Activated naive CD4-positive, alpha-beta T cell treated with anti-CD3 and anti-CD28 coated beads, Interleukin-2, amount 10 ng/mL, durations not matched to agents 7 days and 5 days (primary cell): ENCODE measurements at regions not wholly inside any gene's neighbourhood (a gene's known extent, or its start where the extent isn't known, plus 50 kb on each side); places are given as distances from the start of the nearest gene placed in this dataset.
"Not testable (repeated sequence)": the region's sequence is repeated elsewhere in the genome, so short reads cannot be mapped to it uniquely, and the experiment has no call there.

Source experiments
- CTCF ChIA-PET: fragments of 350-600 bp; sonication (Branson Sonifier 250); formaldehyde crosslinking; loops from one replicate; lab custom pipeline; 2021; ENCODE audit warnings: antibody characterized with exemption; lab: Charles Lee
- DNase-seq: peaks from one replicate; pipeline ENCODE4 v3.0.0-alpha.2; 2020
- H3K27ac Mint-ChIP-seq: one replicate; pipeline ENCODE4 v1.8.0; 2021; ENCODE audit warnings: mild to moderate bottlenecking, moderate library complexity, mixed read lengths
- H3K27me3 Mint-ChIP-seq: one replicate; pipeline ENCODE4 v1.8.0; 2021; ENCODE audit warnings: mild to moderate bottlenecking, mixed read lengths
- H3K36me3 Mint-ChIP-seq: one replicate; pipeline ENCODE4 v1.8.0; 2021; ENCODE audit warnings: mixed read lengths
- H3K4me1 Mint-ChIP-seq: one replicate; pipeline ENCODE4 v1.8.0; 2021; ENCODE audit warnings: mixed read lengths
- H3K4me3 Mint-ChIP-seq: one replicate; pipeline ENCODE4 v1.8.0; 2021; ENCODE audit warnings: mild to moderate bottlenecking, moderate library complexity, mixed read lengths
- H3K9me3 Mint-ChIP-seq: one replicate; pipeline ENCODE4 v1.8.0; 2021; ENCODE audit warnings: mixed read lengths

DNA sequence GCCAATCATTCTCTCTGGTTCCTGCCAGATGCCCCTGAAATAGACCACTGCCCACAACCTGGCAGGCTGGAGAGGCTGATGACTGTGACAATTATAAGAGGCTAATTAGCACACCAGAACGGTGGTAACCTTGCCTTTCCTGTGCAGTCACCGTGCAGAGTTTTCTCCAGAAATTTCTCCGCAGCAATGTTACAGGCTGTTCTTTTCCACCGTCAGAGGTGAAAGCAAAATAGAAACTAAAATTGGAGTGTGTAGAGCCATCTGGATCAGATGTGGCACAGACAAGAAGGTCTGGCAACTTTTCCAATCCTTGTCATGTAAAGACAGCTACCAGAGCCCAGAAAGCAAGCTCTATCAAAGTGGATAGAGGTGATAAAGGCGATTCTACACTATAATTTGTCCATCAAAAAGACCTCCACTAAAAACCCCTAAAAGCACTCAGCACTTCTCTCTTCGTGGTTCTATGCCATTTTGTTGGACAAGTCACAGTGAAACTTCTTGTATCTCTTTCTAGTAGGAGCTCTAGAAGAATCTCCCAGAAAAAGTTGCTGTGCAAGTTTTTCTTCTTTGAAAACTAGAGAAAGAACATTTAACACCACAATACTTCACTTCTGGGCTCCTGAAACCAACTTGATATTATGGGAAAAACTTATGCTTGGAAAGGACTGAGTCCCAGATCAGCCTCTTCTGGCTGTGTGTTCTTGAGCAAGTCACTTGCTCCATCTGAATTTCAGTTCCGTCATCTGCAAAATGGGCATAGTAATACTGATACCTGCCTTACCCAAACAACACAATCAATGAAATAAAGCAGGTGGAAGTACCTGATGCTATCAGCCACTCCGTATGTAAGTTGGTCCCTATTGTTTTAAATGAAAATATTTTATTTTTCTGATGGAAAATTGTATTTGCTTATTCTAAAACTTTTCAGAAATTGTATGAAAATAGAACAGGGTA is 295.6 kb upstream of the DLGAP1 start:
- CTCF ChIA-PET = no interaction called here
- no peak for DNase-seq
- no peaks in the 10 kb centered on the region for H3K4me1 Mint-ChIP-seq

GRCh38 chr18:4748975-4749374 is 293.9 kb upstream of the DLGAP1 start:
- CTCF ChIA-PET = no interaction called here
- no peak overlapping the region for H3K27ac Mint-ChIP-seq
- no peak overlapping the region for H3K4me3 Mint-ChIP-seq
- no peaks in the 10 kb centered on the region for H3K36me3 Mint-ChIP-seq
- H3K4me1 Mint-ChIP-seq = no peaks in the 10 kb centered on the region
- DNase-seq = no peak
- peaks cover 20% of the 10 kb centered on the region for H3K9me3 Mint-ChIP-seq
- no peaks in the 10 kb centered on the region for H3K27me3 Mint-ChIP-seq

More for the DNA sequence above, 295.6 kb upstream of the DLGAP1 start:
- Mint-ChIP-seq H3K27ac (no peak overlapping the region), H3K36me3 (no peaks in the 10 kb centered on the region), H3K9me3 (peaks cover 23% of the 10 kb centered on the region), H3K27me3 (no peaks in the 10 kb centered on the region), H3K4me3 (no peak overlapping the region)

- no peaks in the 10 kb centered on the region for H3K27me3 Mint-ChIP-seq
- DNase-seq = no peak
- H3K9me3 Mint-ChIP-seq = no peaks in the 10 kb centered on the region
- no peak overlapping the region for H3K27ac Mint-ChIP-seq
- H3K4me3 Mint-ChIP-seq = no peak overlapping the region
- no peaks in the 10 kb centered on the region for H3K4me1 Mint-ChIP-seq
- CTCF ChIA-PET = no interaction called here
- no peaks in the 10 kb centered on the region for H3K36me3 Mint-ChIP-seq
Observed at GRCh38 chr18:4734903-4735302, 279.8 kb upstream of the DLGAP1 start.

DNA sequence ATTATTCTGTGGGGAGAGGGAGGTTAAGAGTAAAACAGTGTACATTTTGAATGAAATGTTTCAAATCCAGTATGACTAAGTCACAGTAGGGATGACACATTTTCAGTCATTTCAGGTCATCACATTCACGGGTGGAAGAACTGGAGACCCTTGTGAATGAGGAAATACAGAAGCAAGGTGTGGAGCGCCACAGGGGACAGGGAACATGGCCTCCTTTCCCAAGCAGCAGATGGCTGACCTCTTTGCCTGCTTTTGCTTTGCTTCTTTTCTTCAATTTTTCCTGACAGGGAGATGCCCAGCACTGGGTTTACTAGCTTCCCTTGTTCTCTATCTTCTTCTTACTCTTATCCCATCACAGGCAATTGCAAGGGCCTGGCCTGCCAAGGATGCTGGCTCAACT is 278.9 kb upstream of the DLGAP1 start:
- Mint-ChIP-seq H3K4me1 (no peaks in the 10 kb centered on the region), H3K27me3 (no peaks in the 10 kb centered on the region), H3K36me3 (no peaks in the 10 kb centered on the region), H3K27ac (no peak overlapping the region), H3K9me3 (no peaks in the 10 kb centered on the region), H3K4me3 (no peak overlapping the region)
- CTCF ChIA-PET = no interaction called here
- DNase-seq = no peak

DNA sequence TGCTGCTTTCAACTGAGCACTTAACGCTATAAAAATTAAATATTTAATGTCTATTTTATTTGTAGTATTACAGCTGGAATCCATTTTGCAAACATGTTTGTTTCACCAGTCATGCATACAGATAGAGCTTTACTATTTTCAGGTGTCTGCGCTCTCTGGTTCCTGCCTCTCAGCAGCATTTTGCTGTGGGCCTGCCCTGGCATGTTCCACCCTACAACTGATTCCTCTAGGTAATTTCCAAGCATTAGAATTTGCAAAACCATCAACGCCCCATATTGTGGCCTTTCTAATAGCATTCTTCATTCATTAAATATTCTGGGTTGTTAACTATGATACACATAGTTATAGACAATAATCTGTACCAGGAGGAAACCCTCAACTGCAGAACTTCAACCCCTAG is 266.4 kb upstream of the DLGAP1 start:
- no peak for DNase-seq
- Mint-ChIP-seq H3K27ac (no peak overlapping the region), H3K36me3 (no peaks in the 10 kb centered on the region), H3K9me3 (peaks cover 7% of the 10 kb centered on the region), H3K4me3 (no peak overlapping the region), H3K4me1 (no peaks in the 10 kb centered on the region), H3K27me3 (no peaks in the 10 kb centered on the region)
- CTCF ChIA-PET = no interaction called here

DNA sequence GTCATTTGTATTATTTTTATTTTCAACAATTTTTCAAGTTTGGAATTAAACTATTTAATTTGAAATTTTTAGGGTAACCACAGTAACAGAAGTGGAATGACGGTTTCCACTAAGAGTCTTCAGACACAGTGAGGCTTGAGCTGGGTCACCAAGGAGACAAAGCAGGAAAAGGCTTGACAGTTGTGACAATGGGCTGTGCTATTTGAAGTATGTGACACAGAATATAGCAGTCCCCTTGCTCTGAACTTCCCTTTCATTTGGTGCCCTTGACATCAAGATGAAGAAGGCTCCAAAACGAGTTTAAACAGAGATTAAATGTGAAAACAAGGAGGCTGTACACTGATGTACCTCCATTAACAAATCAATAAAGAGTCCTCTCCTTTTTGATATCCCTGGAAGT is 265.4 kb upstream of the DLGAP1 start:
- no peaks in the 10 kb centered on the region for H3K36me3 Mint-ChIP-seq
- no peak overlapping the region for H3K27ac Mint-ChIP-seq
- H3K27me3 Mint-ChIP-seq = no peaks in the 10 kb centered on the region
- H3K4me3 Mint-ChIP-seq = no peak overlapping the region
- CTCF ChIA-PET = no interaction called here
- no peaks in the 10 kb centered on the region for H3K4me1 Mint-ChIP-seq
- H3K9me3 Mint-ChIP-seq = peaks cover 3% of the 10 kb centered on the region
- no peak for DNase-seq

DNA sequence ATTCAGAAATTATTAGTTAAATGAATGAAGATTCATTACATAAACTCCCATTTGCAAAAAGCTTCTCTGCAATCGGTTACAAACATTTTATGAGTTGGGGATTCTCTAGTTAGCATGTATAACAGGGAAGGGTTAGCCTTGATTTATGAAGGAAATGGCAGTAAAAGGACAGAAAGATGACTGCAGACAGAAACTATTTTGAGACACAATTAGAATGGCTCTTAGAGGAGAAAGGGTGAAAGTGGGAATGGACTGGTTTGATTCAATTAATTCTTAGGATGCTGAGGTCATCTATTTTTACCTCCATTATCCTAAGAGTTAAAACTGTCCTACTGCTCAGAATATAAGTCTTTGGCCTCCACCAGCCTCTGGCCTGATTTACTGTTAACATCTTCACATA is 250.8 kb upstream of the DLGAP1 start:
- peaks cover 5% of the 10 kb centered on the region for H3K9me3 Mint-ChIP-seq

GRCh38 chr18:4704781-4705180 is 249.7 kb upstream of the DLGAP1 start:
- no peaks in the 10 kb centered on the region for H3K4me1 Mint-ChIP-seq

More for the DNA sequence above, 250.8 kb upstream of the DLGAP1 start:
- DNase-seq = no peak
- H3K27ac Mint-ChIP-seq = no peak overlapping the region
- H3K4me3 Mint-ChIP-seq = no peak overlapping the region
- H3K36me3 Mint-ChIP-seq = no peaks in the 10 kb centered on the region
- no peaks in the 10 kb centered on the region for H3K27me3 Mint-ChIP-seq
- H3K4me1 Mint-ChIP-seq = no peaks in the 10 kb centered on the region
- CTCF ChIA-PET = no interaction called here

GRCh38 chr18:4691836-4692235 is 236.7 kb upstream of the DLGAP1 start:
- Mint-ChIP-seq H3K4me1 (no peaks in the 10 kb centered on the region), H3K9me3 (peaks cover 29% of the 10 kb centered on the region), H3K4me3 (no peak overlapping the region), H3K27me3 (no peaks in the 10 kb centered on the region), H3K27ac (no peak overlapping the region), H3K36me3 (no peaks in the 10 kb centered on the region)
- CTCF ChIA-PET = no interaction called here
- no peak for DNase-seq

More at GRCh38 chr18:4704781-4705180, 249.7 kb upstream of the DLGAP1 start:
- DNase-seq = no peak
- no peaks in the 10 kb centered on the region for H3K27me3 Mint-ChIP-seq
- CTCF ChIA-PET = no interaction called here
- H3K4me3 Mint-ChIP-seq = no peak overlapping the region
- H3K27ac Mint-ChIP-seq = no peak overlapping the region
- peaks cover 7% of the 10 kb centered on the region for H3K9me3 Mint-ChIP-seq
- no peaks in the 10 kb centered on the region for H3K36me3 Mint-ChIP-seq

GRCh38 chr18:4678685-4679084 is 223.6 kb upstream of the DLGAP1 start:
- H3K27ac Mint-ChIP-seq, H3K4me3 Mint-ChIP-seq, H3K36me3 Mint-ChIP-seq, CTCF ChIA-PET, H3K27me3 Mint-ChIP-seq, H3K4me1 Mint-ChIP-seq, DNase-seq: not testable (repeated sequence)
- H3K9me3 Mint-ChIP-seq = peaks cover 21% of the 10 kb centered on the region

GRCh38 chr18:4677006-4677405 is 221.9 kb upstream of the DLGAP1 start:
- CTCF ChIA-PET = no interaction called here
- Mint-ChIP-seq H3K36me3 (no peaks in the 10 kb centered on the region), H3K27me3 (no peaks in the 10 kb centered on the region), H3K9me3 (peaks cover 28% of the 10 kb centered on the region), H3K27ac (no peak overlapping the region), H3K4me1 (no peaks in the 10 kb centered on the region), H3K4me3 (no peak overlapping the region)
- no peak for DNase-seq

DNA sequence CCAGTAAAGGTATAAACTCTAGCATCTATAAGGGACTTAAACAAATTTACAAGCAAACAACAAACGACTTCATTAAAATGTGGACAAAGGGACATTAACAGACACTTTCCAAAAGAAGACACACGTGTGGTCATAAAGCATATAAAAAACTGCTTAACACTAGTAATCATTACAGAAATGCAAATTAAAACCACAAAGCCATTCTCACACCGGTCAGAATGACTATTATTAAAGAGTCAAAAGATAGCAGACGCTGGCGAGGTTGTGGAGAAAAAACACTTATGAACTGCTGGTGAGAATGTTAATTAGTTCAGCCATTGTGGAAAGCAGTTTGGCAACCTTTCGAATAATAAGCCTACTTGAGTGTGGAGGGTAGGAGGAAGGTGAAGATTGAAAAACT is 217.1 kb upstream of the DLGAP1 start:
- Mint-ChIP-seq H3K4me1 (no peaks in the 10 kb centered on the region), H3K27me3 (no peaks in the 10 kb centered on the region), H3K27ac (no peak overlapping the region), H3K36me3 (no peaks in the 10 kb centered on the region), H3K9me3 (peaks cover 35% of the 10 kb centered on the region), H3K4me3 (no peak overlapping the region)
- CTCF ChIA-PET = no interaction called here
- DNase-seq = no peak

DNA sequence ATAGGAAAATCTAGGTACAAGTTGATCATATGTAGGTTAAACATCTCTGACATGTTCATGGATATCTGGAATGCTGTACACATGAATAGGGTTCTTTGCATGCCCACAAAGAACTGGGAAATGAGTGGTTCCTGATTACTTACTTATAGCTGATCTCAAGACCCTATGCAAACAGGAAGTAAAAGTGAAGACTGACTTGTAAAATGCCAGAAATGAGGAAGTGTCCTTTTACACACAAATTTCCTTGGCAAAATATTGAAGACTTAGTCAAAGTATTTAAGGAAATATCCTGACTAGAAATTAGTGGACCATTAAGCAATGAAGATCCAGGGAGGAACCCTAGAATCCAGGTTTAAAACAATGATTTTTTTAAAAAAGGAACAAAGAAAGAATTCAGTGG is 203.7 kb upstream of the DLGAP1 start:
- no peak overlapping the region for H3K4me3 Mint-ChIP-seq
- DNase-seq = no peak
- H3K27me3 Mint-ChIP-seq = no peaks in the 10 kb centered on the region
- no peak overlapping the region for H3K27ac Mint-ChIP-seq
- no peaks in the 10 kb centered on the region for H3K4me1 Mint-ChIP-seq
- H3K36me3 Mint-ChIP-seq = no peaks in the 10 kb centered on the region
- peaks cover 6% of the 10 kb centered on the region for H3K9me3 Mint-ChIP-seq
- CTCF ChIA-PET = interaction anchor here (0.8 kb wide), 1 partner anchor 1782 kb away, joined by 3 read pairs; no protein-coding TSS in a partner anchor

DNA sequence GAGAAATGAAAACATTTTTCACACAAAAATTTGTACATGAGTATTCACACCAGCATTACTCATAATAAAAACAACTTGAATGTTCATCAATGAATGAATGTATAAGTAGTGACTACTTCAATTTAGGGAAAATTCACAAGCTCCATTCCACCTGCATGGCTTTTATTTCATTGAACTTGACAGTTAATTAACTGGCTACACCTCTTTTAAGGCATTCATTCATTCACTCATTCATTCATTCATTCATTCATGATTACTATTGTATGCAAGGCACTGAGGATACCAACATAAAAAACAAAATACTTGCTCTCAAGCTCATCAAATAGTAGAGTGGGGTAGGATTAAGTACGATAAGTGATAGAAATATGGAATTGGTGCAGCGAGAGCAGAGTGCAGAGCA is 198.3 kb upstream of the DLGAP1 start:
- Mint-ChIP-seq H3K4me3 (no peak overlapping the region), H3K9me3 (peaks cover 5% of the 10 kb centered on the region), H3K36me3 (no peaks in the 10 kb centered on the region), H3K4me1 (no peaks in the 10 kb centered on the region), H3K27ac (no peak overlapping the region), H3K27me3 (no peaks in the 10 kb centered on the region)
- CTCF ChIA-PET = no interaction called here
- DNase-seq = no peak

- H3K27me3 Mint-ChIP-seq = no peaks in the 10 kb centered on the region
- H3K36me3 Mint-ChIP-seq = no peaks in the 10 kb centered on the region
- H3K9me3 Mint-ChIP-seq = peaks cover 4% of the 10 kb centered on the region
- no peak overlapping the region for H3K4me3 Mint-ChIP-seq
- DNase-seq = no peak
- H3K4me1 Mint-ChIP-seq = no peaks in the 10 kb centered on the region
- H3K27ac Mint-ChIP-seq = no peak overlapping the region
- CTCF ChIA-PET = no interaction called here
Observed at GRCh38 chr18:4641771-4642368, 186.8 kb upstream of the DLGAP1 start.
